HG03108 (cell line): ENCODE measurements at regions not wholly inside any gene's neighbourhood (a gene's known extent, or its start where the extent isn't known, plus 50 kb on each side); places are given as distances from the start of the nearest gene placed in this dataset.

ENCODE experiments used
- ATAC-seq: cut with Tn5 transposase; IDR thresholded peaks from one replicate; pipeline ENCODE4 v1.9.1; 2021; ENCODE audit warnings: moderate library complexity; ENCODE audit not compliant: unreplicated experiment

- no peak for ATAC-seq
These were observed 447.2 kb downstream of the MATN1 start for GRCh38 chr1:30275926-30276764.

- ATAC-seq: no peak
These were observed 448.3 kb downstream of the MATN1 start for GRCh38 chr1:30274976-30275621.

- ATAC-seq: no peak
These were observed 449.0 kb downstream of the MATN1 start for GRCh38 chr1:30274173-30274970.

- ATAC-seq: no peak
These were observed 449.9 kb downstream of the MATN1 start for GRCh38 chr1:30273456-30273855.

- no peak for ATAC-seq
These were observed 450.4 kb downstream of the MATN1 start for GRCh38 chr1:30273021-30273325.

- ATAC-seq: no peak
These were observed 450.9 kb downstream of the MATN1 start for GRCh38 chr1:30272277-30273020.

- no peak for ATAC-seq
These were observed 451.7 kb downstream of the MATN1 start for GRCh38 chr1:30271401-30272276.

- ATAC-seq: no peak
These were observed 452.9 kb downstream of the MATN1 start for GRCh38 chr1:30270461-30270860.

GRCh38 chr1:30268923-30269666 lies 454.3 kb downstream of the MATN1 start:
- no peak for ATAC-seq

- ATAC-seq: no peak
These were observed 455.5 kb downstream of the MATN1 start for GRCh38 chr1:30267856-30268255.

GRCh38 chr1:30267046-30267445 lies 456.3 kb downstream of the MATN1 start:
- ATAC-seq: no peak

GRCh38 chr1:30265127-30266070 lies 458.0 kb downstream of the MATN1 start:
- ATAC-seq: no peak

GRCh38 chr1:30264672-30265025 lies 458.7 kb downstream of the MATN1 start:
- no peak for ATAC-seq

- ATAC-seq: no peak
These were observed 459.3 kb downstream of the MATN1 start for GRCh38 chr1:30263888-30264671.

GRCh38 chr1:30263405-30263804 lies 460.0 kb downstream of the MATN1 start:
- no peak for ATAC-seq

- no peak for ATAC-seq
These were observed 461.2 kb downstream of the MATN1 start for GRCh38 chr1:30262158-30262557.

- ATAC-seq: no peak
These were observed 463.1 kb downstream of the MATN1 start for GRCh38 chr1:30260318-30260717.

- ATAC-seq: no peak
These were observed 463.8 kb downstream of the MATN1 start for GRCh38 chr1:30259631-30260030.
